LHCN-M2 (cell line): ENCODE measurements at regions not wholly inside any gene's neighbourhood (a gene's known extent, or its start where the extent isn't known, plus 50 kb on each side); places are given as distances from the start of the nearest gene placed in this dataset.
"Not testable (repeated sequence)": the region's sequence is repeated elsewhere in the genome, so short reads cannot be mapped to it uniquely, and the experiment has no call there.

Experiments
- DNase-seq: peaks from one replicate; pipeline ENCODE4 v3.0.0-alpha.2; 2012; ENCODE audit warnings: low read depth

- DNase-seq: no peak
Measured at GRCh38 chr7:16266877-16267276, 154.5 kb downstream of the CRPPA start.

- DNase-seq: not testable (repeated sequence)
Measured at GRCh38 chr7:16266470-16266869, 154.9 kb downstream of the CRPPA start.

GRCh38 chr7:16265863-16266458 lies 155.4 kb downstream of the CRPPA start:
- DNase-seq: no peak

- no peak for DNase-seq
Measured at GRCh38 chr7:16264823-16265804, 156.2 kb downstream of the CRPPA start.

GRCh38 chr7:16264036-16264819 lies 157.1 kb downstream of the CRPPA start:
- no peak for DNase-seq

- DNase-seq: not testable (repeated sequence)
Measured at GRCh38 chr7:16263377-16263776, 158.0 kb downstream of the CRPPA start.

- DNase-seq: no peak
Measured at GRCh38 chr7:16261654-16262053, 159.7 kb downstream of the CRPPA start.

GRCh38 chr7:16261100-16261499 lies 160.2 kb downstream of the CRPPA start:
- no peak for DNase-seq

GRCh38 chr7:16260236-16260728 lies 161.1 kb downstream of the CRPPA start:
- DNase-seq: no peak

GRCh38 chr7:16256419-16256818 lies 164.9 kb downstream of the CRPPA start:
- DNase-seq: not testable (repeated sequence)

GRCh38 chr7:16255952-16256351 lies 165.4 kb downstream of the CRPPA start:
- DNase-seq: not testable (repeated sequence)

- not testable (repeated sequence) for DNase-seq
Measured at GRCh38 chr7:16250655-16251054, 170.7 kb downstream of the CRPPA start.

GRCh38 chr7:16249204-16249603 lies 172.1 kb downstream of the CRPPA start:
- DNase-seq: not testable (repeated sequence)

GRCh38 chr7:16248556-16248955 lies 172.8 kb downstream of the CRPPA start:
- not testable (repeated sequence) for DNase-seq

- no peak for DNase-seq
Measured at GRCh38 chr7:16244469-16244868, 176.9 kb downstream of the CRPPA start.

GRCh38 chr7:16242920-16243319 lies 178.4 kb downstream of the CRPPA start:
- DNase-seq: no peak

- DNase-seq: no peak
Measured at GRCh38 chr7:16241017-16241416, 180.3 kb downstream of the CRPPA start.

GRCh38 chr7:16236381-16236780 lies 185.0 kb downstream of the CRPPA start:
- no peak for DNase-seq

GRCh38 chr7:16235147-16236114 lies 185.9 kb downstream of the CRPPA start:
- no peak for DNase-seq

- DNase-seq: no peak
Measured at GRCh38 chr7:16234493-16235146, 186.7 kb downstream of the CRPPA start.
